Coronary artery (tissue), 2 donors: ENCODE measurements at regions not wholly inside any gene's neighbourhood (a gene's known extent, or its start where the extent isn't known, plus 50 kb on each side); places are given as distances from the start of the nearest gene placed in this dataset.

ENCODE experiments used
- DNase-seq: peaks from one replicate; pipeline ENCODE4 v3.0.0-alpha.2; 2017; ENCODE audit warnings: low spot score
- H3K27ac ChIP-seq, 2 donors: fragments of 200-600 bp; sonication (generic); one replicate each; pipeline ENCODE4 v1.5.1; 2016 to 2019
- H3K4me3 ChIP-seq: fragments of 200-600 bp; sonication (generic); 2 replicates; pipeline ENCODE4 v1.5.1; 2016; ENCODE audit warnings: mild to moderate bottlenecking, moderate library complexity
- CTCF ChIP-seq: fragments of 200-600 bp; sonication (generic); IDR thresholded peaks from one replicate; pipeline ENCODE4 v1.5.1; 2019; ENCODE audit warnings: antibody characterized with exemption

GRCh38 chr14:41389355-41389754 is 217.3 kb upstream of the LRFN5 start:
- DNase-seq = no peak
- H3K4me3 ChIP-seq = no peak overlapping the region
- no peak overlapping the region for H3K27ac ChIP-seq
- TF ChIP-seq CTCF = no peak

DNA sequence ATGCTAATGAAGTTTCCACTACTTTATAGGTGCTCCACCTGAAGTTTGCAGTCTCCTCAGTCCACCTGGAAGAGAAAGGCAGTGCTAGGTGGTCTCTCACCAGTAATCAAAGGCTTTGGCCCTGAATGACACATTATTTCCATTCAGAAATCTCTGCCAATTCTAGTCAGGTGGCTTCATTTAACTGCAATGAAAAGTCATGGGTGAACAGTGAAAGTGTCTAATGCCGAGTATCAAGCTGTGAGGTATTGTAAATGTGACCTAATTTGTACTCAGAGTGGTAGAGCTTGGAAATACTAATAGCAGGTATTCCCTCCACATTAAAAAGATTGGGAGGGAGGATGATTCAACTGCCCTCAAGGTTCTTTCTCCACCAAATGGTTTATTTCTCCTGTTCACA is 220.9 kb upstream of the LRFN5 start:
- no peak overlapping the region for H3K27ac ChIP-seq
- no peak for DNase-seq
- TF ChIP-seq CTCF = no peak
- no peak overlapping the region for H3K4me3 ChIP-seq

GRCh38 chr14:41380017-41380416 is 226.7 kb upstream of the LRFN5 start:
- no peak overlapping the region for H3K4me3 ChIP-seq
- no peak overlapping the region for H3K27ac ChIP-seq
- TF ChIP-seq CTCF = no peak
- no peak for DNase-seq

DNA sequence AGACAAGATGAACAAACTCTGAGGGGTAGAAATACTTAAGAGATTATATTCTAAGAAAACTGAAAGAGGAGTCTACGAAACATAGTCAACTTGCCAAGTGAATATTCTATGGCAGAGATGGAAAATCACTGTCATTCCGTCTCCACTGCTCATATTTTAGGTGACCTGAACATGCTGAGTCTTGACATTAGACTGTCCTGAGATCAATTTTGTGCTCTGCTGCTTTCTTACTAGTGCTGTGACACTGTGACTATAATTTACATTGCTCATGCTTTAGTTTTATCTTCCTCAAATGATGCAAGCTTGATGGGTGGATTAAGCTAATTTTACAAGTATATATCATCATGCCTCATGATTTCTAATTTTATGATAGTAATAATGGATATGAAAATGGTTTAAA is 228.2 kb upstream of the LRFN5 start:
- DNase-seq = no peak
- no peak overlapping the region for H3K27ac ChIP-seq
- H3K4me3 ChIP-seq = no peak overlapping the region
- no peak for TF ChIP-seq CTCF

GRCh38 chr14:41377932-41378331 is 228.7 kb upstream of the LRFN5 start:
- TF ChIP-seq CTCF = no peak
- DNase-seq = no peak
- no peak overlapping the region for H3K4me3 ChIP-seq
- no peak overlapping the region for H3K27ac ChIP-seq

GRCh38 chr14:41374092-41374491 is 232.6 kb upstream of the LRFN5 start:
- TF ChIP-seq CTCF = no peak
- no peak for DNase-seq
- no peak overlapping the region for H3K4me3 ChIP-seq

DNA sequence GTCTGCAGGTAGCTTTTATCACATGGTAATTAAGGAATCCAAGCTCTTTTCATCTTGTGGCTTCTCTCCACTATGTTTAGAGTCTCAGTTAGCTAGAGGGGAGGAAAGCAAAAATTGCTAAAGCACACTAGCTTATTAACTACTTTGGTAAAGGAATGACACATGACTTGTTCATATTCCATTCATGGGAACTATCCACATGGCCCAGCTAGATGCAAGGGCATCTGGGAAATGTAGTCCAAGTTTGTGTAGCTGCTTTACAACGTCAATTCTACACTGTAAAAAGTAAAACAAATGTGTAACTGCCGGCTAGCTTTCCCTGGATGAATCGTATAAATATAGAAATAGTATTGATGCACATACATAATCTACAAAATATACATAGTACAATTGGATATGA is 244.5 kb upstream of the LRFN5 start:
- no peak for TF ChIP-seq CTCF
- H3K4me3 ChIP-seq = no peak overlapping the region
- H3K27ac ChIP-seq = no peak overlapping the region
- DNase-seq = no peak

More at GRCh38 chr14:41374092-41374491, 232.6 kb upstream of the LRFN5 start:
- no peak overlapping the region for H3K27ac ChIP-seq
